A673 (cell line): ENCODE measurements at regions not wholly inside any gene's neighbourhood (a gene's known extent, or its start where the extent isn't known, plus 50 kb on each side); places are given as distances from the start of the nearest gene placed in this dataset.

Experiments used
- BruUV-seq: library from RNA; stranded (reverse); fragments of 400-500 nt; replicated peaks from 2 replicates; lab custom pipeline; 2021; lab: Mats Ljungman, UMichigan
- CTCF ChIA-PET: fragments of 300-600 bp; sonication (Branson Sonifier 250); formaldehyde crosslinking; loops from one replicate; lab custom pipeline; 2022; ENCODE audit warnings: antibody characterized with exemption; lab: Charles Lee
- POLR2A ChIA-PET: fragments of 300-600 bp; sonication (Branson Sonifier 250); formaldehyde crosslinking; loops from one replicate; lab custom pipeline; 2022; ENCODE audit warnings: antibody characterized with exemption; ENCODE audit not compliant: low non-redundant PET; lab: Charles Lee
- DNase-seq: peaks from one replicate; pipeline ENCODE4 v3.0.0-alpha.2; 2015; ENCODE audit warnings: low spot score
- H3K27ac ChIP-seq: fragments of 200-600 bp; sonication (generic); 2 replicates; pipeline ENCODE4 v1.5.1; 2016; ENCODE audit warnings: mixed run types, low read depth, mild to moderate bottlenecking, mixed read lengths, antibody characterized with exemption, low read length; ENCODE audit not compliant: poor library complexity, severe bottlenecking
- H3K27me3 ChIP-seq: fragments of 200-600 bp; sonication (generic); replicated peaks from 2 replicates; pipeline ENCODE4 v1.6.1; 2017; ENCODE audit warnings: mixed run types, low read depth, mild to moderate bottlenecking, mixed read lengths, antibody characterized with exemption, low read length; ENCODE audit not compliant: insufficient read depth, poor library complexity
- H3K36me3 ChIP-seq: fragments of 200-600 bp; sonication (generic); 2 replicates; pipeline ENCODE4 v1.6.1; 2016; ENCODE audit warnings: mixed run types, mild to moderate bottlenecking, mixed read lengths, antibody characterized with exemption, low read length; ENCODE audit not compliant: insufficient read depth, poor library complexity, severe bottlenecking
- H3K4me1 ChIP-seq: fragments of 200-600 bp; sonication (generic); 2 replicates; pipeline ENCODE4 v1.6.1; 2017; ENCODE audit warnings: mixed run types, mild to moderate bottlenecking, mixed read lengths, antibody characterized with exemption, low read length; ENCODE audit not compliant: insufficient read depth, poor library complexity, severe bottlenecking
- H3K4me3 ChIP-seq: fragments of 200-600 bp; sonication (generic); 2 replicates; pipeline ENCODE4 v1.5.1; 2016; ENCODE audit warnings: low read depth, mixed run types, mild to moderate bottlenecking, mixed read lengths, low read length; ENCODE audit not compliant: poor library complexity, severe bottlenecking
- H3K9me3 ChIP-seq: fragments of 200-600 bp; sonication (generic); 2 replicates; pipeline ENCODE4 v1.6.1; 2016; ENCODE audit warnings: mixed run types, low read depth, mild to moderate bottlenecking, mixed read lengths, antibody characterized with exemption, low read length; ENCODE audit not compliant: poor library complexity, severe bottlenecking
- EZH2 ChIP-seq: fragments of 200-600 bp; sonication (generic); IDR thresholded peaks from 2 replicates; pipeline ENCODE4 v1.6.1; 2017; ENCODE audit warnings: borderline replicate concordance, low read depth, mild to moderate bottlenecking, mixed read lengths, antibody characterized with exemption, low read length; ENCODE audit not compliant: poor library complexity, severe bottlenecking
- intact Hi-C: fragments of 100-400 bp; cut with micrococcal nuclease; formaldehyde crosslinking; loops from one replicate; pipeline ENCODE4 v1.10.0; 2022; ENCODE audit not compliant: unreplicated experiment
- TF ChIP-seq, protein P1 (sequence below): fragments of 300-800, 200-600 bp; sonication (generic); conservative IDR thresholded peaks from 2 replicates; pipeline ENCODE4 v1.5.1; 2017; ENCODE audit warnings: low read depth, mild to moderate bottlenecking, antibody characterized with exemption, low read length, moderate library complexity, mixed read lengths

DNA sequence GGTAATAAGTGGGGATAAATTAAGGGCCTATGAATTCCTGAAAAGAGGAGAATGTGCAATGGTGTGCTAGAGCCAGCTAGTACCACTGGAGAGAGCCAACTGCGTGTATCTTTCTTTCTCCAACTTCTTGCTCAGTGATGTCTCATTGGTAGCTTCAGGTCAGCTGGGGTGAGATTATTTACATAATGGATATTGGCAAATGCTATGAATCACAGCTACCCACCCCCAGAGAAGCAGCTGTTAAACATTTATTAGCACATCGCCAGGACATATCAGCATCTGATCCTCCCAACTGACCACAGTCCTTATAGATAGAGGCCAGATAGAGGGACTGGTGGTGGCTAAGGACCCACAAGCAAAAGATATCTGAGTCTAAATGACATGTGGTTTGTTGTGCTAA lies 421.3 kb downstream of the ACTL7B start:
- CTCF ChIA-PET: no interaction called here
- POLR2A ChIA-PET: no interaction called here
- no TSS peak for BruUV-seq
- TF ChIP-seq, protein P1, sequence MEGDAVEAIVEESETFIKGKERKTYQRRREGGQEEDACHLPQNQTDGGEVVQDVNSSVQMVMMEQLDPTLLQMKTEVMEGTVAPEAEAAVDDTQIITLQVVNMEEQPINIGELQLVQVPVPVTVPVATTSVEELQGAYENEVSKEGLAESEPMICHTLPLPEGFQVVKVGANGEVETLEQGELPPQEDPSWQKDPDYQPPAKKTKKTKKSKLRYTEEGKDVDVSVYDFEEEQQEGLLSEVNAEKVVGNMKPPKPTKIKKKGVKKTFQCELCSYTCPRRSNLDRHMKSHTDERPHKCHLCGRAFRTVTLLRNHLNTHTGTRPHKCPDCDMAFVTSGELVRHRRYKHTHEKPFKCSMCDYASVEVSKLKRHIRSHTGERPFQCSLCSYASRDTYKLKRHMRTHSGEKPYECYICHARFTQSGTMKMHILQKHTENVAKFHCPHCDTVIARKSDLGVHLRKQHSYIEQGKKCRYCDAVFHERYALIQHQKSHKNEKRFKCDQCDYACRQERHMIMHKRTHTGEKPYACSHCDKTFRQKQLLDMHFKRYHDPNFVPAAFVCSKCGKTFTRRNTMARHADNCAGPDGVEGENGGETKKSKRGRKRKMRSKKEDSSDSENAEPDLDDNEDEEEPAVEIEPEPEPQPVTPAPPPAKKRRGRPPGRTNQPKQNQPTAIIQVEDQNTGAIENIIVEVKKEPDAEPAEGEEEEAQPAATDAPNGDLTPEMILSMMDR: no peak
- TF ChIP-seq EZH2: no peak
- Histone ChIP-seq H3K27me3 (no peaks in the 10 kb centered on the region), H3K4me3 (no peak overlapping the region), H3K27ac (no peak overlapping the region), H3K36me3 (no peaks in the 10 kb centered on the region), H3K4me1 (no peaks in the 10 kb centered on the region), H3K9me3 (no peaks in the 10 kb centered on the region)
- intact Hi-C loops: no loop called here
- no peak for DNase-seq

DNA sequence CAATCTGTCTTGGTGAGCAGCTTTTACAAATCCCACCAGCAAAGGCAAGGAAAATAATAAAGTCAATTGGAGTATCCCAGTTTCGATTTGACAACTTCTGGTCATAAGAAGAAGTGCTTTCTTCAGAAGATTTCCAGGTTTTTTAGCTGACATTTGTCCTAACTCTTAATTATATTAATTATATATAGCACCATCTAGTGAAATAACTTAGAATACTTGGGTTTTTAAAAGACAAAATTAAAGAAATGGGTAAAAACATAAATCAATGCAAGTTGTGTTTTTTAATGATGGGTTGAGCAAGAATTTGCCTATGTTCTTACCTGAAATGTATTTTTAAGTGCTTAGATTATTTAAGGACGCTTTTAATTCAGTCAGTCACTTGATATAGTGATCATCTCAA lies 421.8 kb downstream of the ACTL7B start:
- no peaks in the 10 kb centered on the region for H3K36me3 ChIP-seq
- CTCF ChIA-PET: no interaction called here
- no peak for DNase-seq
- H3K27ac ChIP-seq: no peak overlapping the region
- POLR2A ChIA-PET: no interaction called here
- H3K27me3 ChIP-seq: no peaks in the 10 kb centered on the region
- H3K9me3 ChIP-seq: no peaks in the 10 kb centered on the region
- intact Hi-C loops: no loop called here
- no TSS peak for BruUV-seq
- no peak overlapping the region for H3K4me3 ChIP-seq
- no peaks in the 10 kb centered on the region for H3K4me1 ChIP-seq
- TF ChIP-seq, protein P1: no peak; the same call in 1 of the 2 replicates
- no peak for TF ChIP-seq EZH2

DNA sequence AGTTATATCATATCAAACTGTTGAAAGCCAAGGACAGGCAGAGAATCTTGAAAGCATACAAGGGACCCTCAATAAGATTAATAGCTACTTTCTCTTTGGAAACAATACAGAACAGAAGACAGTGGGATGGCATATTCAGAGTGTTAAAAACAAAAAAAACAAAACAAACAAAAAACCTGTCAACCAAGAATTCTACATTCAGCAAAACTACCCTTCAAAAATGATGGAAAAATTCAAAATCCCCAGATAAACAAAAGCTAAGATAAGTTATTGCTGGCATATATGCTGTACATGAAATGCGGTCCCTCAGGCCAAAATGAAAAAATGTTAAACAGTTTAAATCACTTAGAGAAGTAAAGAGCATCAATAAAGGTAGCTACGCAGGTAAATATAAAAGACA lies 425.1 kb downstream of the ACTL7B start:
- H3K36me3 ChIP-seq: no peaks in the 10 kb centered on the region
- CTCF ChIA-PET: no interaction called here
- DNase-seq: no peak
- POLR2A ChIA-PET: no interaction called here
- BruUV-seq: no TSS peak
- TF ChIP-seq, protein P1: no peak
- TF ChIP-seq EZH2: no peak
- H3K4me3 ChIP-seq: no peak overlapping the region
- intact Hi-C loops: no loop called here
- no peak overlapping the region for H3K27ac ChIP-seq
- H3K27me3 ChIP-seq: no peaks in the 10 kb centered on the region
- no peaks in the 10 kb centered on the region for H3K4me1 ChIP-seq
- H3K9me3 ChIP-seq: no peaks in the 10 kb centered on the region
